Activated effector memory CD4-positive, alpha-beta T cell treated with anti-CD3 and anti-CD28 coated beads, Interleukin-2, amount 50 U/mL, for 16 hours (primary cell): ENCODE measurements at regions not wholly inside any gene's neighbourhood (a gene's known extent, or its start where the extent isn't known, plus 50 kb on each side); places are given as distances from the start of the nearest gene placed in this dataset.

ENCODE experiments used
- DNase-seq: peaks from one replicate; pipeline ENCODE4 v3.0.0-alpha.2; 2020

DNA sequence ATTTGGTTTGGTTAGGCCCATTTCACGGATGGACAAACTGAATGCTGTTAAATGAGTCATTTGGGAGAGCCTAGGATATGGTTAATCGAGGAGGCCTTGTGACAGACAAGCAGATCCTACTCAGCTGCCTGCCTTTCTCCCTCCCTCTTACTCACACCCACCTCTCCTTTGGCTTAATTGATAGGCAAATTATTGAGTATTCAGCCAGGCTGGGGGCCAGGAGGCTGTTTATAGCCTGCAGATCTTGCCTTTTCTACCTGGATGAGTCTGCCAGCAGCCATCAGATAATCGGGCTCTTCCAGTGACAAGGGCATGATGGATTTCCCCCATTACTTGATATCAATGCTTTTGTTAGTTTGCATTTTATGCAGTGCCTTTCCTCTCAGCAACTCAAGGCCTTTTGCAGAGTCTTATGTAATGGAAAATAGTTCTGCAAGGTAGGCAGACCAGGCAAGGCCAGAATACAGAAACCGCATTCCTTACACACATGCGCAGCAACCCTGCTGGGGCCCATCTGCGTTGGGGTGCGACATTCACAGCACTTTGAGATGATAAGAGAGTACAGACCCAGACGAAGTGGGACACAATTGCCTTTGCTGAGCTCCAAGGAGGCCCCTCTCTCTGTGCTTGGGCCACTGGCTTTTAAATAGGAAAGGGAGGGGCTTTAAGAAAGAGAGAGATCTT is 96.2 kb upstream of the ATP6AP2 start:
- DNase-seq = no peak

DNA sequence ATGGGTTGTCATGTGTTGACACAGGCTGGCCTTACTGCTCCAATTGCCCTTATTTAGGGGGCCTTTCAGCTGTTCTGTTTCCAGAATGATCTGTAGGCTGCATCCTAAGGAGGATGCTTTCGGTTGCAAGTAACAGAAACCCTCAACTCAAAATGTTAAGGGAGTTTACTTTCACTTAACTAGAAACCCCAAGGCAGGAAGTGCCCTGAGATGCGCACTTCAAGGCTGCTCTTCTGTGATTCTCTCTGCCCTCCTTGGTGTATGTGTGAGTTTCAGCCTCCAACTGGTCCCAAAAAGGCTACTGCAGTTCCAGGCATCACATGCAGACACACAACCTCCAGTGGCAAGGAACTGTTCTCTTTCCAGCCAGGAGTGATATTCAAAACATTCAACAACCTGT is 97.3 kb upstream of the ATP6AP2 start:
- no peak for DNase-seq

DNA sequence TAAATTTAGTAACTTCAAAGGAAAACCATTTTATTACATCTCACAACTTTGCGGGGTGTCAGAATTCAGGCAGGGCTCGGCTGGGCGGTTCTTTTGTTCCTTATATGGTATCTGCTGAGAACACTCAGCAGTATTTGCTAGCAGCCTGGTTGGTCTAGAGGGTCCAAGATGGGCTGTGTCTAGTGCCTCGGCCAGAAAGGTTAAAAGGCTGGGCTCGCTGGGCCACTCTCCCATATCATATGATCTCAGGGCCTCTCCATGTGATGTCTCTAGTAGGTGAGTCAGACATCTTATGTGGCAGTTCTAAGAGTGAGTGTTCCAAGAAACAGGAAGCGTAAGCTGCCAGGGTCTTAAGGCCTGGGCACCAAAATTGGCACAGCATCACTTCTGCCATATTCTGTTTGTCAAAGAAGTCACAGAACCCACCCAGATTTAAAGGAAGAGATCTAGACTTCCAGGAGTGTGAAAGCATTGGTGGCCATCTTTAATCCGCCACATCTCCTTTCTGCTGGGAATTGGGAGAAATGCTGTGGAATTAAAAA is 100.9 kb upstream of the ATP6AP2 start:
- DNase-seq = no peak

DNA sequence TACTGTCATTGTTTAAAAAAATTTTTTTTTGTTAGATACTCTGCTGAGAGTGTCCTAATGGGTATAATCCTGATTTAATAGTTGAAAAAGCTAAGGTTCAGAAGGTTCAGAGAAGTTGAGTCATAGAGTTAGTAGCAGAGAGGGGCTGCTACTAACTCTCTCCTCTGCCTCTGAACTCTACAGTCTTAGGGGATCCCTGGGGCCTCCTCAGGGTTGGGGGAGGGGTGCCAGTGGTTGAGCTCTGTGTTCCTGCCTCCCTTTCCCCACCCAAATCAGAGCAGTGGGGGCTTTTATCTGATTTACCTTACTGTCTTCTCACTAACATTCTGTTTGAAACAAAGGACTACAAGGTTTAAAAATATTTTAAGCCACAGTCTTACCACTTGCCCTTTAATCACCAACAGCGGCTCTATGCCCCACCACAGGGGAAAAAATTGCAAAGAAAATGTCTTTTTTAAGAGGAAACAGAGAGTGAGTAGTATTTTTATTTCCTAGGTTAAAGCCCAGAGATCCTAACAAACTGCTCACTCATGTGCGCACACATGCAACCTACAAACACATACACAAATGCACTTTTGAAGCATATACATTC is 102.2 kb upstream of the ATP6AP2 start:
- DNase-seq = no peak

DNA sequence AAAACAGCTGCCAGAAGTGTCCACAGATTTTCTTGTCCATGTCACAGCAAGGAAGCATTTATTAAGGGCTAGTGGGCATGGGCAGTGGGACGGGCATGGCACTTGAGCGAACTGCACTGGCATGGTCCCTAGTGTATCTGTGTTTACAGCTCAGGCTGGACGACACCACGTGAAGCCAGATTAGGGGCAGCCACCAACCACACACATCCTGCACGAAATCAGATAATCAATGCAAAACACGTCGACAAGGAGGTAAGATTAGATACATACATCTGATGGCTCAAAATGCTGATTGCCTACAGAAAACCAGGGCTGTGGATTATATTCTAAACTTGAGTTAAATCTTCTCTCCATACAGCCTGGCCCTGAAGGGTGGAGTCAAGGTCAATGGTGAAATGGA is 103.8 kb upstream of the ATP6AP2 start:
- peak; percentile 62 for DNase-seq

DNA sequence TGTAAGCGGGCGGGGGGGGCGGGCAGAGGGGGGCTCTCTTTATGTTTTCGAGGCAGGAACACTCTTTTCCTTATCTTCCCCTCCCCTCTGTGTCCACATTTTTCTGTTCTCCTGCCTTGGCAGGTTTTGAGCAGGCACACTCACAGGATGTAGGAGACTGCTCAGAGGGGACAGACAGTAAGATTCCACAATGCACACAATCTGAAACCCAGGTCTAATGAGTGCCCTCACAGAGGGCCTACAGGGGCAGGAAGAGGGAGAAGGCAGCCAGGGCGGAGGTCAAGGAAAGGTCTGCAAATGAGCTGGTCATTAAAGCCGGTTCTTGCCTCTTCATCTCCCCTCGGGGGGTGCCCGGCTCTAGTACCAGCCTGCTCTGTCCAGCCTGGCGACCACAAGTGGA is 106.1 kb upstream of the ATP6AP2 start:
- no peak for DNase-seq

DNA sequence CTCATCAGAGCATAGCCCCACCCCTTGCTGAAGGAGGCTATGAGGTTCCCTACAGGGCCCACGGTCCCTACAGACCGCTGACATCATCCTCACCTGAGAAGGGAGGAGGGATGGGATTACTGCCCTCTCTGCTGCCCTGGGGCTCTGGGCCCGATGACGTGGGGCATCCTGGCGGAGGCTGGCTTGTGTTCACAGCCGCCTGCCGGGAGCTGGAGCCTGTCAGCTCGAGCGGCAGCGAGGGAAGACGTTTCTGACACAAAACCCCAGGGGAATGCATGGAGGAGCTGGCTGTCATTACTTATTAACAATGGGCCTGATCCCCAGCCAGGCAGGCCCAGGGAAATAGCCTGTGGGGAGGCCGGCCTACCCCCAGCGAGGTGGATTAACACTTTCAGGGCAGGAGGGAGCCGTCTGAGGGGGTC is 106.6 kb upstream of the ATP6AP2 start:
- DNase-seq = no peak

DNA sequence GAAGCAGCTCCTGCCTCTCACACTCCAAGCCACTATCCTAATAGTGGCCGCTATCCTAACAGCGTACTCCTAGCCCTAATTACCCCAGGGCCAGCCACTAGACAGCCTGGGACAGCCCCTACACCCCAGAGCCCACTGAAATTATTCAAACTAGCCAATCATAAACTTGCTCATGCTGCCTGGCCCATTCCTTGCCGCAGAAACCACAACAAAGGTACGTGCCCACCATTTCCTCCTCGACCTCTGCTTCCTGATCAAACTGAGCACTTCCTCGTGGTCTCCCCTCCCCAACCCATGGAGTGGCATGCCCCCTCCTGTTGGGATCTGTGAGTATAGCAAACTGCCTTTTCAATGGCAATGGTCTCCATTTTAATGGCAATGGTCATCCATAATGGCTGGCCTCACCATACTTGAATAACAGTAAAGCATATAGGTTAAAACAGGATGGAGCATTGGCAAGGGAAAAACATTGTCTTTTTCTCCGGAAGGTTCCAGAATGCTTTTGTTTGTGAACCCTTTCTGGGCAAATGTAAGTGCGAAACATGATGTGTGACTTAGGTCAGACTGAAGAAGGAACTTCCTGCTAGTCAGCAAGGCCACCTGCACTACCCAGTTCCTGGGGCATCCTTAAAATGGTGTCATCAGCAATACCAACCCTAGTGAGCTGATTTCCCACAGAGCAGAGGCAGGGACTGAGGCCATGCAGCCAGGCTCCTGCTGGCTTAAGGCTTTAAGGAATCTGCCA is 107.1 kb upstream of the ATP6AP2 start:
- DNase-seq = no peak

DNA sequence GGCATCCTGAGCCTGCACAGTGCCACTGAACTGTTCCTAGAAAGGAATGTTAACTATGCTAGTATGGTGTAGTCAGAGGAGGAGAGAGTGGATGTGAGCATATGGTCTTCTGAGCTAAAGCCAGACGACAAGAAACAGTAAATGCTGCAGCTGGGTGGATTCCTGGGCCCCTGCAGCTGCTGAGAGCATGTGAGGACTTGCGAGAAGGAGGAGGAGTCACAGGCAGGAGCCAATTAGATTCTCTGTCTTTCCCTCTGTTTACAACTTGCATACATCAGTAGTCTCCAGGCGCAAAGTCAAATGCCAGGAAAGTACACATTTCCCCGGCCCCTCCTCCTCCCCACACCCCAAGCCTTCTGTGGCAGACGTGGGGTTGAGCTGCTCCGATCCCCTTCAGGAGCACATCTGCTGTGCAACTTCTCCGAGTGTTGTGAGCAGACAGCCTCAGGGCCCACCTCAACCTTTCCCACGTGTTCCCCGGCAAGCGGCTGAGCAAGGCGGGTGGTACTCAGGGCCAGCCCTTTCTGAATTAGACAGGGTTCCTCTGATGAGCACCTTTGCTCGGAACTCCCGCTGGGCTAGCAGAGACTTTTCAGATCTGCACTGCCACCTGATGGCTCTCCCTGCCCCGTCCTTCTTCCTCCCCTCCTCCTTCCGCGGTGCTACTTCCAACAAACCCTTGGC is 108.7 kb upstream of the ATP6AP2 start:
- DNase-seq = peak; percentile 63

DNA sequence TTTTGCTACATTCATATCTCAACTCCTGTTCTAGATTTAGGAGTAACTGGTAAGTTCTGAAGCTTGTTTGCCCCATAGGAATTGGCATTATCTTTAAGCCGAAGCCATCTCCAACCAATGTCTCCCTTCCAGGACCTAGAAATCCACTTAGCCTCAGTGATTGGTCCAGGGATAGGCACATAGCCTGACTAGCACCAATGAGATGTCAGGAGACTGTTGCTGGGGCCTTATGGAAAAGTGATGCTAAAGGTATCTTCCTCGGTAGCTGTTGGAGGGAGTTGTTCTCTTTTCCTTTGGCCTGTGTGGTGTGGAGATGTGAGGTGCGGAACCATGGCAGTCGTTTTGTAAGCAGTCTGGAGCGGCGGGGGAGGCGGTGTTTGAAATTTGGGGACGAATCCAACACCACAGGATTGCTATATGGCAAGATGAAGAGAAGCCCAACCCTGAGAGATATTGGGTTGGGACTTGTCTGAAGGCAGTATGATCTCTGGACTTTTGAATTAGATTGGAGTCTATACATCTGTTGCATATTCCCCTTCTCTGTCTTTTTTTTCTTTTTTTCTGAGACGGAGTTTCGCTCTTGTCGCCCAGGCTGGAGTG is 109.8 kb upstream of the ATP6AP2 start:
- no peak for DNase-seq

DNA sequence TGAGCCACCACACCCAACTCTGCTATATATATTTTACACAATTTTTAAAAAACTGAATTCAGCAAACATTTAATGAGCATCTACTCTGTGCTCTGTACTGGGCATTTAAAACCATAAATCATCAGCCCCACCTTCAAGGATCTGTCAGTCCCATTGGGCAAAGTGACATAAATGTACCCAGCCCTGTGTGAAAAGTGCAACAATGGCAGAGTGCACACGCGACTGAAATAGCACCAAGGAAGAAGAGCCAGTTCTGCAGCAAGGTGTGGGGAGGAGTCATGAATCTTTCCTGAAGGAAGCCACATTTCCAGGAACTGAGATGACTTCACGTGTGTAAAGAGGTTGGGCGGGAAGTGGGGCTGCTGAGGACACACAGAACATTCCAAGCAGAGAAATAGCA is 111.5 kb upstream of the ATP6AP2 start:
- DNase-seq = no peak

DNA sequence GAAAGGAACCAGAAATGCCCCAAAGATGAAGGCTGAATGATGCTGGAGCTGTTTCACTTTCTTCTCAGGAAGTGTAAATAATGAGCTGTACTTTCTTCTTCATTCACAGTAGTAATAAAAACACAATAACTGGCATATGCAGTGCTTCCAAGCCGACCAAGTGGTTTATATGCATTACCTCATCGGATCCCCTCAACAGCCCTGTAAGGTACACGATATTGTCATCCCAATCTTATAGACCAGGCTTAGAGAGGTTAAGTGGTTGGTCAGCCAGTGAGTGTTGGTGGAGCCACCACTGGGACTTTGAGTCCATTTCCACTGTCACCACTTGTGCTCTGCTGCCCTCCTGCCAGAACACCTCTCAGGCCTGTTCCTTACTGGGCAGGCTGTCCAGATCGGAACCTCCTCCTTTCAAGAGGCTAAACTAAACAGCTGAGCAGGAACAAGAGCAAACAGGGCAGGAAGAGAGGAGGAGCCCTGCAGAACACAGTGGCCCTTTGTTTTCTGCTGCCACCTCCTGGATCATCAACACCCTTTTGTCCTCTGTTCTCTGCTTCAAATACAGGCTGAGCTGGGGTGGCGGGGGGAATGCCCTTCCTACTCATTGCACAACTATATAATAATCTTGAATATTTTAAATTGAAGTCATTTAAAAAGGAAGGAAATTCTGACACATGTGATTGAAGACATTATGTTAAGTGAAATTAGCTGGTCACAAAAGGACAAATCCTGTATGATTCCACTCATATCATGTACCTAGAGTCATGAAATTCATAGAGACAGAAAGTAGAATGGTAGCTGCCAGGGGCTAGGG is 112.5 kb upstream of the ATP6AP2 start:
- DNase-seq = peak; percentile 64

DNA sequence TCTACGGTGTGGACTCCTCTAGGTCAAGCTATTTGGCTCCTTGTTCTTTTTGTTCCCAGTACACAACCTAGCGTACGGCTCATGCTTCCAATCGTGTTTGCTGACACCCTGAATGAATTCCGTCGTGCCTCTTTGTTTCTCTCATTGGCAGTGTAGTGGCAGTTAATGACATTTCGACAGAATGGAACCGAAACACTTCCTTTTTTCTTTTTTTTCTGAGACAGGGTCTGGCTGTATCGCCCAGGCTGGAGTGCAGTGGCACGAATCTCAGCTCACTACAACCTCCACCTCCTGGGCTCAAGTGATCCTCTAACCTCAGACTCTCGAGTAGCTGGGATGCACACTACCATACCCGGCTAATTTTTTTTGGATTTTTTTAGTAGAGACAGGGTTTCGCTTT is 113.3 kb upstream of the ATP6AP2 start:
- no peak for DNase-seq

DNA sequence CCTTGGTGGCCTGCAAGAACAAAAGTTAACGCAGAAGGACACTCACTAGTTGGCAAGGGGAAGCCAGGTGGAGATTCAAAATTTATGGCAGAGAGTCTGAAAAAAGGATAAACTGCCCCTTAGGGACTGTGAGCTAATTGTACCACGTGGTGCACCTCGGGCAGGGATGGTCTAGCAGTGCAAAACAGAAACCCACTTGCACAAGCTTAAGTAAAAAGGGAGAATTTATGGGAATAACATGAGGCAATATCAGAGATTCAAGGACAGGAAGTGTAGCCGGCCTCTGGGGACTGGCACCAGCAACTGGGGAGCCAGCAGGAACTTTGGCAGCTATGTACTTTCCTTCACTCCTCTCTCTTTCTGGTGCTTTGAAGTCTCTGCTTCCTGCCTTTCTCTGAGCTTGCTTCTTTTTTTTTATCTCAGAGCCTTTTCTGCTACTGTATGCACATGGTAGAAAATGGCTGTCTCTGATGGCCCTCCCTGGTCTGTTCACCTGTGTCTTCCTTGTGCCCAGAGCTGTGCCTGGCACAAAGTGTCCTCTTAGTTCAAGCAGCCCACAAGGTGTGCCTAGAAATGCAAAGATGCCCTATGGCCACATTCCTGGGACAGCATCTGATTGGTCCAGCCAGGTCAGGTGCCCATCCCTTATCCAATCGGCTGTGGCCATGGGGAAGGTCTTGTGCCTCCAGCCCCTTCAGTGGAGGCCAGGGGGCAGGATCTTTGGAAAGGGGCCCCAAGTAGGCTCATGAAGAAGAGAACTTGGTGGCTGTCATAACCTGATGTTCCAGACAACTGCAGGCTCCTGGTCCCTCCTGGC is 114.8 kb upstream of the ATP6AP2 start:
- DNase-seq = no peak

DNA sequence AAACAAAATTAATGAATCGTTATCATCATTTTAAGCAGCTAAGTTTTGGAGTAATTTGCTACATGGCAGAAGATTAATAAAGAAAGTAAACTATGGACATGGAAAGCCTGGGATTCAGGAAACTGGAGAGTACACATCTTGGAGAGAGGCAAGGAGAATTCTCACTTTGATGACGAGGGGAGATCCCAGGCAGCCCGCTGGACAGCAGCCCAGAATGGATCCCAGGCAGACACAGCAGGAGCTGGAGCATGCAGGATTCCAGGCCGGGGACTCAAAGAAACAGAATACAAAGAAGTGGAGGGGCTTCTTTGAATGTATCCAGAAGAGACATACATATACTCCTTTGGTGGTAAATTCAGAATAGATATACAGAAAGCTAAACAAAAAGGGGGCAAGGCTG is 118.0 kb upstream of the ATP6AP2 start:
- no peak for DNase-seq

DNA sequence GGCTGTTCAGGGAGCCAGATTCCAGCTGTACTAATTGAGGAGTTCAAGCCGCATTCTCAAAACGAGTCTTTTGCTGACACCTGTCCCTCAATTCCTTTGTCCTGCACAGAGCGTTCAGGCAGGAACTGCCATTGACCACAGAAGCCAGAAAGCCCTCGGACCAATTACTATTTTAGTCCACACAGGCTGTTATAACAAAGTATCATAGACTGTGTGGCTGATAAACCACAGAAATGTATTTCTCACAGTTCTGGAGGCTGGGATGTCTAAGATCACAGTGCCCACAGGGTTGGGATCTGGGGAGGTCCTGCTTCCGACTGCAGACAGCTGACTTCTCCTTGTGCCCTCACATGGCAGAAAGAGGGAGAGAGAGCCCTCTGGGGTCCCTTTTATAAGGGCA is 119.8 kb upstream of the ATP6AP2 start:
- no peak for DNase-seq

DNA sequence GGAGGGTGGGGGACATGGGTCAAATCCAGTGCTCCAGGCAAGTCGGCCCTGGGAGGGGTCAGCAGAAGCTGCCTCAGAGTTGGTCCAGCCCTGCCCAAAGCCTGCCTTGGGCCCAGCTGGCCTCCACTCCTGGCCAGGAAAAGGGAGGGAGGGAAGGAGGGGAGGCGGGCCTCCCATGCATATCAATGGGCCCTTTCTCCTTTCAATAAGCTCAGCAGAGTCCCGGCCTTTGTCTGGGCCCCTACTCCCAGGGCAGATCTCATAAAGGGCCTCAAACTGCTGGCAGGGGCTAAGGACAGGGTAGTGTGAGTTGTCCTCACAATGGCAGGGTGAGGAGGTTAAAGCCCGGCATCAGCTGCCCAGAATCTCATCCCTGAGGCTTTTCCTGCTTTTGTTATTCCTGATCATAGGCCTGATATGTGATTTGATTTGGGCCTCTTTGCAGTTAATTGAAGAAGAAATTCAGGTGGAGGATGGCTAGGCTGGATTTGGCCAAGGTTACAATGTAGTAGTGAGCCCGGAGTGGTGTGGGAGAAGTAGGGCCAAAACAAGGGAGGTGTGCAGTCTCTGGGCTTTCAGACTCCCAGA is 121.1 kb upstream of the ATP6AP2 start:
- no peak for DNase-seq

DNA sequence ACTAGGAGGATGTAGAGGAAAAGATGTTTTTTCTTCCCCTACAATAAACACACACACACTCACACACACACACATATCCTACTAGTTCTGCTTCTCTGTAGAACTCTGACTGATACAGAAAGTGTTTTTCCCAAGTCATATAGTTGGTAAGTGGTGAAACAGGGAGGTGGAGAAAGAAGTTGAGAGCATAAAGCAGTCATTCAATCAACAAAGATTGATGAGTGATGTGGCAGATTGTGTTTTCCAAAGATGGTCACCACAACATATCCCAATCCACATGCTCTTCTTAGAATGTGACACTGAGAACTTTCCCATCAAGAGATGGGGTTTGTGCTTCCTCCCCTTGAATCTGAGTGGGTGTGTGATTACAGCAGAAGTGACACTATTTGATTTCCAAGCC is 123.4 kb upstream of the ATP6AP2 start:
- no peak for DNase-seq

DNA sequence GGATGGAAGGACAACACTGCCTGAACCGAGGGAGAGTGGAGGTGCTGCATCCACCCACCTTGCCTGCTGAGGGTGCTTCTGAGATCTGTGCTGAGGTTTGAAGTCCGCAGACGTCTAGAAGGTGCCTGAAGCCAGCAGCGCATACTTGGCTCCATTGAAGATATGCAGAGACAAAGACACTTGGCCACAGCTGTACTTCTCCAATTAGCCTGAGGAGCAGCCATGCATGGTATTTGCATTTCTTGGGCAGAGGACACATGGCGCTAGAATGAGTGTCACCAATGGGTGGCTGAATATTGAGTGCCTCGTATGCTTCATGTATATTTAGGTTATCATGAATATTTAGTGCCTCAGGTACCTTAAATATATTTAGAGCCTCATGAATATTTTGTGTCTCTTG is 128.7 kb upstream of the ATP6AP2 start:
- DNase-seq = no peak

DNA sequence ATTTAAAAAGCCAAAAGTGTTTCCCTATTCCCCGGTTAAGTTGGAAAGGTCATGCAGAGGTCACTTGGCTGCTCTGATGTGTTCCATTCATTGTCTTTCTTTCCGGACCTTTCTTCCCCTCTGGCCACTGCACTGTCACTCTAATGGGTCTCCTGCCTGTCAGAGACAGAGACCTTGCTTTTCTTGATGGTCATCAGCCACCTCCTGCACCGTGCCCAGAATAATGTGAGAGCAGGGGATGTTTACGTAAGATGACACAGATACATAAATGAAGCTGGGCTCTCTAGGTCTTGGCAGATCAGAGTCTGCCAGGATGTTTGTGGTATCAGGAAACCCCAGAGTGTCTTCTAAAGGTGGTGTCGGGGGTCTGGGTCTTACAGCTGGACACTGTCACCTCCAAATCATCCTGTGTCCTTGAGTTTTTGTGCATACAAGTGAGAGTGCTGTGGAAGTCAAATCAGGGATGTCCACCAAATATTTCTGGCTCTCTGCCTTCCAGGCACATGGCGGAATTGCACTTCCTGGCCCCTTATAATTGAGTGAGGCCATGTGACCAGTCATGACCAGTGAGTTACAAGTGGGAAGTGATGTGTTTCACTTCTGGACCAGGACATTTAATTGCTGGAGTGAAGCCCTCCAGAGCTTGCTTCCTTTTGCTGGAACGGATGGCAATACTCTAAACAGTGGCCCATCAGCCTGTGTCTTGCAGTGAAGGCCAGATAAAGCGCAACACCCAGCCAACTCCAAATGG is 130.6 kb upstream of the ATP6AP2 start:
- DNase-seq = no peak
